ENCODE measurements at regions not wholly inside any gene's neighbourhood (a gene's known extent, or its start where the extent isn't known, plus 50 kb on each side); places are given as distances from the start of the nearest gene placed in this dataset.

DNA sequence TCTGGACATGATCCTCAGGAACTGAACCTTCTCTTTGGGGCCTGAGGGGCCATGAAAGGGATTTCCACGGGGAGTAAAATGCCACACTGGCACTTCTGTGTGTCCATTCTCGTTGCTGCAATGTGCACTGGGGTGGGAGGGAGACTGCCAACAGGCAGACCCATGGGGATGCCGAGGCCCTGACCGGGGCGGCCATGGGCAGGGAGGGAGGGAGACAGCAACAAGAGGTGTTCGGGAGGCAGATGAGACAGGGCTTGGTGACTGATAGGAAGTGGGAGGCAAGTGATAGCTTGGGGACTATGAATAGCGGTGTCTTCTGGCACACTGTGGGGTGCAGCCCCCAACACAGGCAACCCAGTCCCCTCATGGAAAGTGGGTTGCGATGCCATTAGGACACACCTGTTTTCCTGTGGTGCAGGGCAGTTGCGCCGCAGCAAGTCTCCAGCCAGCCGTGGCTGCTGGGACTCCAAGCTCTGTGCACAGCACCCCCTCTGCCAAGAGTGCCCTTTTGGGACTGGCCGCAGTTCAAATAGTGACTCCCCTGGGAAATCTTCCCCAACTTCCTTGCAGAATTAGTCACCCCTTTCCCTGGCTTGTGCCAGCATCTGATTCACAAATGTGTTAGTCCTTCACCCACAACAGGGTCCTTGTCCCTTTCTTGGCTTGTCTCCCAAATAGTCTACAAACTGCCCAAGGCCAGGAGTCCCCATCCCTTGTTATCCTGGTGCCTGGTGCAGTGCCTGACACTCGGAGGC, 88.8 kb downstream of the CHST1 start:
- H3K9me3 Mint-ChIP-seq = no peaks in the 10 kb centered on the region
- no peaks in the 10 kb centered on the region for H4K20me1 ChIP-seq (ENCODE audit: insufficient read depth, low read length)
- no peak overlapping the region for H3K4me2 ChIP-seq (replicated peaks; ENCODE audit: extremely low read depth, low read length, poor library complexity, severe bottlenecking)
- TF ChIP-seq CTCF (IDR thresholded peaks at IDR 0.05) = no peak
- no peaks in the 10 kb centered on the region for H3K79me2 ChIP-seq (ENCODE audit: insufficient read depth, low read length)
- no peaks in the 10 kb centered on the region for H3K36me3 Mint-ChIP-seq
- H3K9me3 ChIP-seq (replicated peaks in 1 of 2; ENCODE audit: control insufficient read depth in 1 of 2, insufficient read depth in 1 of 2, low read length in 2 of 2) = no peaks in the 10 kb centered on the region
- H3K27me3 ChIP-seq (ENCODE audit: control insufficient read depth in 2 of 2, insufficient read depth in 2 of 2, low read length in 2 of 2) = peaks cover 0 to 2% of the 10 kb centered on the region in 2 donors
- no peak overlapping the region for H3K27ac Mint-ChIP-seq
- H3K4me1 Mint-ChIP-seq = no peaks in the 10 kb centered on the region
- H3K9ac ChIP-seq (ENCODE audit: insufficient read depth, low read length, poor library complexity, severe bottlenecking) = no peak overlapping the region
- H2AFZ ChIP-seq (ENCODE audit: insufficient read depth, low read depth, low read length, poor library complexity, severe bottlenecking) = no peak overlapping the region
- H3K36me3 ChIP-seq (replicated peaks in 1 of 2; ENCODE audit: control insufficient read depth in 1 of 2, insufficient read depth in 2 of 2, low read length in 2 of 2) = no peaks in the 10 kb centered on the region
- no peak for DNase-seq
- H3K4me3 ChIP-seq (replicated peaks in 1 of 3; ENCODE audit: low read depth in 2 of 3, low read length in 3 of 3) = no peak overlapping the region
- peaks cover 12 to 19% (median 18%) of the 10 kb centered on the region in 3 donors for H3K27me3 Mint-ChIP-seq (ENCODE audit: low read depth in 3 of 3)
- no peaks in the 10 kb centered on the region for H3K4me1 ChIP-seq (ENCODE audit: control insufficient read depth in 1 of 2, insufficient read depth in 2 of 2, low read length in 2 of 2)
- intact Hi-C loops (cut with micrococcal nuclease) = no loop called here
- no peak overlapping the region for H3K27ac ChIP-seq (ENCODE audit: low read depth in 1 of 2, low read length in 2 of 2)
- WGBS (ENCODE audit: insufficient coverage) = 80% methylated on average over 12 of the region's 13 CpGs
- no peak overlapping the region for H3K4me3 Mint-ChIP-seq

DNA sequence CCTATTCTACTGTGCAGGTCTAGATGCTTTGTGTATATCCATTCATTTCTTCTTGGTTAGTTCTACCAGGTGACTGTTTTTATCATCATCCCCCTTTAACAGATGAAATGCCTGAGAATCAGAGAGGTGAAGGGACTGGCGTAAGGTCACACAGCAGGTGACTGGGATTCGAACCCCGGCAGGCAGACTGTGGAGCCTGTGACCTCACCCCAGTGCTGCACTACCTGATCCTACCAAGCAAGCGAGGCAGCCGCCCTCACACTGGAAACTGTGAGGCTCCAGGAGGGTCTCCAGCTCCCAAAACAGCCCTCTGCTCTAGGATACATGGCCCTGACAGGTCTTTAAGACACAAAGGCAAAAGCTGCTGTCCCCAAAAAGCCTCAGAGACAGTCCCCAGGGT, 91.7 kb downstream of the CHST1 start:
- TF ChIP-seq CTCF (IDR thresholded peaks at IDR 0.05) = no peak
- Histone ChIP-seq H3K27ac (ENCODE audit: low read depth in 1 of 2, low read length in 2 of 2) (no peak overlapping the region), H3K9ac (ENCODE audit: insufficient read depth, low read length, poor library complexity, severe bottlenecking) (no peak overlapping the region), H3K79me2 (ENCODE audit: insufficient read depth, low read length) (no peaks in the 10 kb centered on the region), H3K9me3 (replicated peaks in 1 of 2; ENCODE audit: control insufficient read depth in 1 of 2, insufficient read depth in 1 of 2, low read length in 2 of 2) (no peaks in the 10 kb centered on the region), H3K27me3 (ENCODE audit: control insufficient read depth in 2 of 2, insufficient read depth in 2 of 2, low read length in 2 of 2) (peaks cover 0 to 2% of the 10 kb centered on the region in 2 donors), H3K4me1 (ENCODE audit: control insufficient read depth in 1 of 2, insufficient read depth in 2 of 2, low read length in 2 of 2) (no peaks in the 10 kb centered on the region), H4K20me1 (ENCODE audit: insufficient read depth, low read length) (no peaks in the 10 kb centered on the region), H3K4me3 (replicated peaks in 1 of 3; ENCODE audit: low read depth in 2 of 3, low read length in 3 of 3) (no peak overlapping the region), H3K4me2 (replicated peaks; ENCODE audit: extremely low read depth, low read length, poor library complexity, severe bottlenecking) (no peak overlapping the region), H2AFZ (ENCODE audit: insufficient read depth, low read depth, low read length, poor library complexity, severe bottlenecking) (no peak overlapping the region), H3K36me3 (replicated peaks in 1 of 2; ENCODE audit: control insufficient read depth in 1 of 2, insufficient read depth in 2 of 2, low read length in 2 of 2) (no peaks in the 10 kb centered on the region)
- H3K4me1 Mint-ChIP-seq = no peaks in the 10 kb centered on the region
- H3K36me3 Mint-ChIP-seq = no peaks in the 10 kb centered on the region
- H3K27me3 Mint-ChIP-seq (ENCODE audit: low read depth in 3 of 3) = peaks cover 11 to 14% (median 13%) of the 10 kb centered on the region in 3 donors
- 91% methylated on average over 4 of the region's 5 CpGs for WGBS (ENCODE audit: insufficient coverage)
- H3K27ac Mint-ChIP-seq = no peak overlapping the region
- H3K9me3 Mint-ChIP-seq = no peaks in the 10 kb centered on the region
- intact Hi-C loops (cut with micrococcal nuclease) = no loop called here
- H3K4me3 Mint-ChIP-seq = no peak overlapping the region
- no peak for DNase-seq
